ENCODE measurements at regions not wholly inside any gene's neighbourhood (a gene's known extent, or its start where the extent isn't known, plus 50 kb on each side); places are given as distances from the start of the nearest gene placed in this dataset.

DNA sequence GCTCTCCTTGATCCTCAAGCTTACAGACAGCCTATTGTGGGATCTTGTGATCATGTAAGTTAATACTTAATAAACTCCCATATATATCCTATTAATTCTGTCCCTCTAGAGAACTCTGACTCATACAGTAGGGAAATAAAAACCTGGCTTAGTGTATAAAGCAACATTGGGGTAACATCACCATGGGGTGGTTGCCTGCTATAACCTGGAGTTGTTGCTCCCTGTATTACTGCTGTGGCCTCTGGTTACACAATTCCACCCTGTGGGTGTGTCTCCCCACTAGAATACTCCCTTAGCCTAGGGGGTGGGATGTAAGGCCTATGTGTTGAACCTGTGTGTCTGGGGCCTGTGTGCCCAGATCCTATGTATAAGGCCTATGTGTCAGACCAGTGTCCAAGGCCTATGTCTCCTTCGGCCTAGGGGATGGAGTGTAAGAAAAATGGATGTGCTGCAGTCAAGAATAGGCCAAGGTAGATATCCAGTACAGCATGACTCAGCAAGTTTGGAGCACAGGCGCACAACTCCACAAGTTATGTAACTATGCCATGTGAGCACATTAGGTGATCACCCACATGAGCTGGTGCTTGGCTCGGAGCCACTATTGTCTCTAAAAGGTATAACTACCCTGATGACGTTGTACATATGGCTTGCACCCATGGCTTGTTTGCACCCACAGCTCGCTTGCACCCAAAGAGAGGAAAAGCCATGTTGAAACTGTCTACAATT, 96.8 kb upstream of the C1orf21 start:
- H3K79me2 ChIP-seq (ENCODE audit: control insufficient read depth, insufficient read depth, low read length) = no peaks in the 10 kb centered on the region
- TF ChIP-seq, protein P1, sequence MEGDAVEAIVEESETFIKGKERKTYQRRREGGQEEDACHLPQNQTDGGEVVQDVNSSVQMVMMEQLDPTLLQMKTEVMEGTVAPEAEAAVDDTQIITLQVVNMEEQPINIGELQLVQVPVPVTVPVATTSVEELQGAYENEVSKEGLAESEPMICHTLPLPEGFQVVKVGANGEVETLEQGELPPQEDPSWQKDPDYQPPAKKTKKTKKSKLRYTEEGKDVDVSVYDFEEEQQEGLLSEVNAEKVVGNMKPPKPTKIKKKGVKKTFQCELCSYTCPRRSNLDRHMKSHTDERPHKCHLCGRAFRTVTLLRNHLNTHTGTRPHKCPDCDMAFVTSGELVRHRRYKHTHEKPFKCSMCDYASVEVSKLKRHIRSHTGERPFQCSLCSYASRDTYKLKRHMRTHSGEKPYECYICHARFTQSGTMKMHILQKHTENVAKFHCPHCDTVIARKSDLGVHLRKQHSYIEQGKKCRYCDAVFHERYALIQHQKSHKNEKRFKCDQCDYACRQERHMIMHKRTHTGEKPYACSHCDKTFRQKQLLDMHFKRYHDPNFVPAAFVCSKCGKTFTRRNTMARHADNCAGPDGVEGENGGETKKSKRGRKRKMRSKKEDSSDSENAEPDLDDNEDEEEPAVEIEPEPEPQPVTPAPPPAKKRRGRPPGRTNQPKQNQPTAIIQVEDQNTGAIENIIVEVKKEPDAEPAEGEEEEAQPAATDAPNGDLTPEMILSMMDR (conservative IDR thresholded peaks at IDR 0.05 in 1 of 2, IDR thresholded peaks at IDR 0.05 in 1 of 2; ENCODE audit: low read depth in 1 of 2, low read length in 2 of 2) = no peak
- no peak for TF ChIP-seq EZH2 (IDR thresholded peaks at IDR 0.05; ENCODE audit: low read length, missing control alignments)
- DNase-seq (ENCODE audit: low read depth in 2 of 2) = no peak
- no peaks in the 10 kb centered on the region for H3K36me3 ChIP-seq (ENCODE audit: control insufficient read depth, insufficient read depth, low read length)
- H3K9ac ChIP-seq (ENCODE audit: insufficient read depth, low read length) = no peak overlapping the region
- no peak overlapping the region for H3K4me2 ChIP-seq (ENCODE audit: extremely low read depth, insufficient read depth, low read length)
- peaks cover 4% of the 10 kb centered on the region for H3K4me1 ChIP-seq (ENCODE audit: control insufficient read depth, extremely low read depth, insufficient read depth, low read length)
- no peak overlapping the region for H3K27ac ChIP-seq (ENCODE audit: insufficient read depth, low read length)
- no peaks in the 10 kb centered on the region for H3K9me3 ChIP-seq (ENCODE audit: control insufficient read depth, insufficient read depth, low read depth, low read length)
- no peak overlapping the region for H2AFZ ChIP-seq (ENCODE audit: low read length)
- H3K4me3 ChIP-seq (replicated peaks in 1 of 4; ENCODE audit: control extremely low read depth in 1 of 4, insufficient read depth in 1 of 4, low read depth in 3 of 4, low read length in 4 of 4) = no peak overlapping the region
- H4K20me1 ChIP-seq (ENCODE audit: control insufficient read depth, extremely low read depth, insufficient read depth, low read length) = no peaks in the 10 kb centered on the region
- no peaks in the 10 kb centered on the region for H3K27me3 ChIP-seq (ENCODE audit: control insufficient read depth, insufficient read depth, low read length)

DNA sequence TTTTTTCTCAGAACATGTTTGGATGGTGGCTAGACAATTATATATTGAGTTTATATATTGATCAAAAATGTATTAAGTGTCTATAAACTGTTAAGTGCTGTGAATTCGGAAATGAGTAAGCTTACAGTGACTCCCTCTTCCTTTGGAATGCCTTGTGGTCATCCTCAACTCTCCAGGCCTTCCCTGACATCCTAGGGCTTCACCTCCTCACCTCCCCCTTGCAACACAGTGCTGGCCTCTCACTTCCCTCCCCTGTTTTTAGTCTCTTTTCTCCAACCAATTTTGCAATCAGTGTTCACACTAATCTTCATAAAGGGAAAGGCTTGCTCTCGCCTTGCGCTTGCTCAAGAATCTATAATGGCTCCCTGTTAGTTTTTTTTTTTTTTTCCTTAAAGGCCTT, 95.1 kb upstream of the C1orf21 start:
- H3K9me3 ChIP-seq (ENCODE audit: control insufficient read depth, insufficient read depth, low read depth, low read length) = no peaks in the 10 kb centered on the region
- DNase-seq (ENCODE audit: low read depth in 2 of 2) = no peak
- no peak overlapping the region for H2AFZ ChIP-seq (ENCODE audit: low read length)
- TF ChIP-seq, protein P1 (conservative IDR thresholded peaks at IDR 0.05 in 1 of 2, IDR thresholded peaks at IDR 0.05 in 1 of 2; ENCODE audit: low read depth in 1 of 2, low read length in 2 of 2) = no peak
- TF ChIP-seq EZH2 (IDR thresholded peaks at IDR 0.05; ENCODE audit: low read length, missing control alignments) = no peak
- H3K27ac ChIP-seq (ENCODE audit: insufficient read depth, low read length) = no peak overlapping the region
- no peaks in the 10 kb centered on the region for H4K20me1 ChIP-seq (ENCODE audit: control insufficient read depth, extremely low read depth, insufficient read depth, low read length)
- no peak overlapping the region for H3K4me3 ChIP-seq (replicated peaks in 1 of 4; ENCODE audit: control extremely low read depth in 1 of 4, insufficient read depth in 1 of 4, low read depth in 3 of 4, low read length in 4 of 4)
- H3K27me3 ChIP-seq (ENCODE audit: control insufficient read depth, insufficient read depth, low read length) = no peaks in the 10 kb centered on the region
- no peaks in the 10 kb centered on the region for H3K36me3 ChIP-seq (ENCODE audit: control insufficient read depth, insufficient read depth, low read length)
- H3K79me2 ChIP-seq (ENCODE audit: control insufficient read depth, insufficient read depth, low read length) = no peaks in the 10 kb centered on the region
- no peak overlapping the region for H3K4me2 ChIP-seq (ENCODE audit: extremely low read depth, insufficient read depth, low read length)
- H3K9ac ChIP-seq (ENCODE audit: insufficient read depth, low read length) = no peak overlapping the region
- peaks cover 10% of the 10 kb centered on the region for H3K4me1 ChIP-seq (ENCODE audit: control insufficient read depth, extremely low read depth, insufficient read depth, low read length)

DNA sequence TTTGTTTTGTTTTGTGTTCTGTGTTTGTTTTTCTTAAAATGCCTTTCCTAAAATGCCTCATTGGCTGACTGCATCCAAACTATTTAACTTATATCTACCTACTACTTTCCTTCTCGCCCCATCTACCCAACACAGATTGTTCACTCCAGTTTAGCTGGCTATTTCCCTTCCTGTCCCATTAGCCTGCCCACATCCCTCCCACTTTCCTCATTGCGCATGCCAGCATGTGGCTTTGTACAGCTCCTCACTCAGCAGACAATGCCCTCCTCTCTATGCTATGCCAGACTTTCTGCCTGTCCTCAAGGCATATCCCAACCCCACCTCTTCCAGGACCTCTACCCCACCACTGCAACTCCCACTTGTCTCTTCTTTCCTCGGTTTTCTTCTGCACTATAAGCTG, 94.7 kb upstream of the C1orf21 start:
- no peak overlapping the region for H3K4me3 ChIP-seq (replicated peaks in 1 of 4; ENCODE audit: control extremely low read depth in 1 of 4, insufficient read depth in 1 of 4, low read depth in 3 of 4, low read length in 4 of 4)
- H3K27me3 ChIP-seq (ENCODE audit: control insufficient read depth, insufficient read depth, low read length) = no peaks in the 10 kb centered on the region
- H3K36me3 ChIP-seq (ENCODE audit: control insufficient read depth, insufficient read depth, low read length) = no peaks in the 10 kb centered on the region
- no peak overlapping the region for H3K9ac ChIP-seq (ENCODE audit: insufficient read depth, low read length)
- H3K79me2 ChIP-seq (ENCODE audit: control insufficient read depth, insufficient read depth, low read length) = no peaks in the 10 kb centered on the region
- TF ChIP-seq EZH2 (IDR thresholded peaks at IDR 0.05; ENCODE audit: low read length, missing control alignments) = no peak
- TF ChIP-seq, protein P1 (conservative IDR thresholded peaks at IDR 0.05 in 1 of 2, IDR thresholded peaks at IDR 0.05 in 1 of 2; ENCODE audit: low read depth in 1 of 2, low read length in 2 of 2) = no peak
- no peaks in the 10 kb centered on the region for H3K9me3 ChIP-seq (ENCODE audit: control insufficient read depth, insufficient read depth, low read depth, low read length)
- H3K4me1 ChIP-seq (ENCODE audit: control insufficient read depth, extremely low read depth, insufficient read depth, low read length) = peaks cover 14% of the 10 kb centered on the region
- H3K27ac ChIP-seq (ENCODE audit: insufficient read depth, low read length) = no peak overlapping the region
- no peak overlapping the region for H2AFZ ChIP-seq (ENCODE audit: low read length)
- no peak for DNase-seq (ENCODE audit: low read depth in 2 of 2)
- H3K4me2 ChIP-seq (ENCODE audit: extremely low read depth, insufficient read depth, low read length) = no peak overlapping the region
- H4K20me1 ChIP-seq (ENCODE audit: control insufficient read depth, extremely low read depth, insufficient read depth, low read length) = no peaks in the 10 kb centered on the region

All from fibroblast of lung (primary cell).